HG02884 (cell line): ENCODE measurements at regions not wholly inside any gene's neighbourhood (a gene's known extent, or its start where the extent isn't known, plus 50 kb on each side); places are given as distances from the start of the nearest gene placed in this dataset.

Experiments
- ATAC-seq: cut with Tn5 transposase; IDR thresholded peaks from one replicate; pipeline ENCODE4 v1.9.1; 2021; ENCODE audit warnings: mild to moderate bottlenecking, moderate library complexity; ENCODE audit not compliant: unreplicated experiment

- no peak for ATAC-seq
Measured at GRCh38 chr18:70380915-70381896, 92.4 kb downstream of the SOCS6 start.
